ENCODE measurements at regions not wholly inside any gene's neighbourhood (a gene's known extent, or its start where the extent isn't known, plus 50 kb on each side); places are given as distances from the start of the nearest gene placed in this dataset.

DNA sequence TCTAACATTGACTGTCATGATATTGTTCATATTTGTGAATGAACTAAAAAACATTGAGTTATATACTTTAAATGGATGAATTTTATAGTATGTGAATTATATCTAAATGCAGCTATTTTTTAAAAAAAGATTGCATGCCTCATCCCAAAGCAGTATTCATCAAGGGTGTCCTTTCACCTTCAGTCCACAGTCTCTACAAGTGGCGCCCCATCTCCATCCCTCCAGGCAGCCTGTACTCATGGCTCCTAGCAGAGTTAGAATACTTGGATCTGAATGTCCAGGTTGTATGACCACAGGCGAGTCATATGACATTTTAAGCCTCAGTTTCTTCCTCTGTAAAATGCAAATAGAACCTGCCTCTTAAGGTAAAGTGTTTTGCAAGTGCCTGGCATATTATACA, 69.8 kb downstream of the TMEM100 start:
- TF ChIP-seq, protein P1, sequence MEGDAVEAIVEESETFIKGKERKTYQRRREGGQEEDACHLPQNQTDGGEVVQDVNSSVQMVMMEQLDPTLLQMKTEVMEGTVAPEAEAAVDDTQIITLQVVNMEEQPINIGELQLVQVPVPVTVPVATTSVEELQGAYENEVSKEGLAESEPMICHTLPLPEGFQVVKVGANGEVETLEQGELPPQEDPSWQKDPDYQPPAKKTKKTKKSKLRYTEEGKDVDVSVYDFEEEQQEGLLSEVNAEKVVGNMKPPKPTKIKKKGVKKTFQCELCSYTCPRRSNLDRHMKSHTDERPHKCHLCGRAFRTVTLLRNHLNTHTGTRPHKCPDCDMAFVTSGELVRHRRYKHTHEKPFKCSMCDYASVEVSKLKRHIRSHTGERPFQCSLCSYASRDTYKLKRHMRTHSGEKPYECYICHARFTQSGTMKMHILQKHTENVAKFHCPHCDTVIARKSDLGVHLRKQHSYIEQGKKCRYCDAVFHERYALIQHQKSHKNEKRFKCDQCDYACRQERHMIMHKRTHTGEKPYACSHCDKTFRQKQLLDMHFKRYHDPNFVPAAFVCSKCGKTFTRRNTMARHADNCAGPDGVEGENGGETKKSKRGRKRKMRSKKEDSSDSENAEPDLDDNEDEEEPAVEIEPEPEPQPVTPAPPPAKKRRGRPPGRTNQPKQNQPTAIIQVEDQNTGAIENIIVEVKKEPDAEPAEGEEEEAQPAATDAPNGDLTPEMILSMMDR (IDR thresholded peaks at IDR 0.05), result no peak
- no peak for TF ChIP-seq POLR2A (IDR thresholded peaks at IDR 0.05)
